Osteoblast (primary cell): ENCODE measurements at regions not wholly inside any gene's neighbourhood (a gene's known extent, or its start where the extent isn't known, plus 50 kb on each side); places are given as distances from the start of the nearest gene placed in this dataset.
A peak's percentile ranks its signal among the peaks of the same experiment; 100 is the strongest.

Experiments
- DNase-seq: peaks from one replicate; pipeline ENCODE4 v3.0.0; 2011; ENCODE audit warnings: low spot score, mixed read lengths; ENCODE audit not compliant: insufficient read length; ENCODE audit errors: missing footprints
- H2AFZ ChIP-seq: 2 replicates; pipeline ENCODE4 v1.6.0; 2011; ENCODE audit warnings: mild to moderate bottlenecking, low read length
- H3K27ac ChIP-seq: 2 replicates; pipeline ENCODE4 v1.5.1; 2011; ENCODE audit warnings: mild to moderate bottlenecking, low read depth, low read length, moderate library complexity
- H3K27me3 ChIP-seq: 2 replicates; pipeline ENCODE4 v1.6.0; 2012; ENCODE audit warnings: mild to moderate bottlenecking, control low read depth, inconsistent platforms, low read length, moderate library complexity; ENCODE audit not compliant: insufficient read depth
- H3K36me3 ChIP-seq: 2 replicates; pipeline ENCODE4 v1.5.1; 2011; ENCODE audit warnings: mild to moderate bottlenecking, low read length, control low read depth, moderate library complexity; ENCODE audit not compliant: insufficient read depth
- H3K4me1 ChIP-seq: 2 replicates; pipeline ENCODE4 v1.5.1; 2011; ENCODE audit warnings: mild to moderate bottlenecking, low read length, control low read depth, moderate library complexity; ENCODE audit not compliant: insufficient read depth
- H3K4me2 ChIP-seq: 2 replicates; pipeline ENCODE4 v1.6.0; 2011; ENCODE audit warnings: mild to moderate bottlenecking, low read length; ENCODE audit not compliant: insufficient read depth
- H3K4me3 ChIP-seq: fragments of 200-600 bp; sonication (generic); 3 replicates; pipeline ENCODE4 v1.5.1; 2012; ENCODE audit warnings: mild to moderate bottlenecking, low read length, inconsistent platforms; ENCODE audit not compliant: insufficient read depth
- H3K79me2 ChIP-seq: 2 replicates; pipeline ENCODE4 v1.6.0; 2012; ENCODE audit warnings: mild to moderate bottlenecking, low read length, control low read depth, inconsistent platforms; ENCODE audit not compliant: insufficient read depth
- H3K9me3 ChIP-seq: 2 replicates; pipeline ENCODE4 v1.5.1; 2011; ENCODE audit warnings: low read depth, low read length, control low read depth
- H4K20me1 ChIP-seq: 2 replicates; pipeline ENCODE4 v1.6.0; 2012; ENCODE audit warnings: mild to moderate bottlenecking, low read length, control low read depth; ENCODE audit not compliant: insufficient read depth
- TF ChIP-seq, protein P1 (sequence below): IDR thresholded peaks from 2 replicates; pipeline ENCODE4 v1.5.1; 2011; ENCODE audit warnings: mild to moderate bottlenecking, low read depth, low read length, moderate library complexity; ENCODE audit errors: extremely low read depth

DNA sequence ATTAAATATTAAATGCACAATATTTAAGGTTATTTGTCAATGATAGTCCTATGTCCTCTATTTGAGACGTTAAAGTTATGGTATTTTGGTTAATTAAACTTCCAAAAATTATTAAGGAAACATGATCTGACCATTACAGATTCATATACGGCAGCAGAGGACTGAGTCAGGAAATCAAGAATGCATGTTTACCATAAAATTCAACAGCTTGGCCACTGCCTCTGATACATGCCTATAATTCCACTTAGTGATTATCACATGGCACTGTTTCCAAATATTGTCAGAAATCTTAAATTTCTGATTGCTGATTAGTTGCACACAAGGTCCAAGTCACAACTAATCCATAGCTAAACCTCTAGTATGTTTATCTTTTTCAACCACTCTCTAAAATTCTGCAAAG lies 232.2 kb upstream of the UGT8 start:
- H3K4me2 ChIP-seq = no peak overlapping the region
- H3K9me3 ChIP-seq = no peaks in the 10 kb centered on the region
- H4K20me1 ChIP-seq = no peaks in the 10 kb centered on the region
- DNase-seq = no peak
- peak overlapping the region; percentile 5 for H2AFZ ChIP-seq
- H3K36me3 ChIP-seq = no peaks in the 10 kb centered on the region
- H3K79me2 ChIP-seq = no peaks in the 10 kb centered on the region
- TF ChIP-seq, protein P1, sequence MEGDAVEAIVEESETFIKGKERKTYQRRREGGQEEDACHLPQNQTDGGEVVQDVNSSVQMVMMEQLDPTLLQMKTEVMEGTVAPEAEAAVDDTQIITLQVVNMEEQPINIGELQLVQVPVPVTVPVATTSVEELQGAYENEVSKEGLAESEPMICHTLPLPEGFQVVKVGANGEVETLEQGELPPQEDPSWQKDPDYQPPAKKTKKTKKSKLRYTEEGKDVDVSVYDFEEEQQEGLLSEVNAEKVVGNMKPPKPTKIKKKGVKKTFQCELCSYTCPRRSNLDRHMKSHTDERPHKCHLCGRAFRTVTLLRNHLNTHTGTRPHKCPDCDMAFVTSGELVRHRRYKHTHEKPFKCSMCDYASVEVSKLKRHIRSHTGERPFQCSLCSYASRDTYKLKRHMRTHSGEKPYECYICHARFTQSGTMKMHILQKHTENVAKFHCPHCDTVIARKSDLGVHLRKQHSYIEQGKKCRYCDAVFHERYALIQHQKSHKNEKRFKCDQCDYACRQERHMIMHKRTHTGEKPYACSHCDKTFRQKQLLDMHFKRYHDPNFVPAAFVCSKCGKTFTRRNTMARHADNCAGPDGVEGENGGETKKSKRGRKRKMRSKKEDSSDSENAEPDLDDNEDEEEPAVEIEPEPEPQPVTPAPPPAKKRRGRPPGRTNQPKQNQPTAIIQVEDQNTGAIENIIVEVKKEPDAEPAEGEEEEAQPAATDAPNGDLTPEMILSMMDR = no peak
- H3K27ac ChIP-seq = no peak overlapping the region
- no peaks in the 10 kb centered on the region for H3K27me3 ChIP-seq
- H3K4me1 ChIP-seq = peaks cover 31% of the 10 kb centered on the region
- no peak overlapping the region for H3K4me3 ChIP-seq

GRCh38 chr4:114368751-114369150 lies 229.9 kb upstream of the UGT8 start:
- TF ChIP-seq, protein P1 = no peak
- no peaks in the 10 kb centered on the region for H3K79me2 ChIP-seq
- no peak overlapping the region for H3K4me3 ChIP-seq
- no peak overlapping the region for H3K4me2 ChIP-seq
- H2AFZ ChIP-seq = no peak overlapping the region
- peaks cover 25% of the 10 kb centered on the region for H3K4me1 ChIP-seq
- no peaks in the 10 kb centered on the region for H3K36me3 ChIP-seq
- H3K27me3 ChIP-seq = no peaks in the 10 kb centered on the region
- H3K27ac ChIP-seq = no peak overlapping the region
- H4K20me1 ChIP-seq = no peaks in the 10 kb centered on the region
- DNase-seq = no peak
- no peaks in the 10 kb centered on the region for H3K9me3 ChIP-seq

- no peaks in the 10 kb centered on the region for H3K9me3 ChIP-seq
- no peaks in the 10 kb centered on the region for H3K36me3 ChIP-seq
- H3K27ac ChIP-seq = no peak overlapping the region
- no peak overlapping the region for H3K4me2 ChIP-seq
- H3K27me3 ChIP-seq = no peaks in the 10 kb centered on the region
- DNase-seq = no peak
- H2AFZ ChIP-seq = no peak overlapping the region
- no peaks in the 10 kb centered on the region for H3K79me2 ChIP-seq
- H3K4me3 ChIP-seq = no peak overlapping the region
- H3K4me1 ChIP-seq = no peaks in the 10 kb centered on the region
- TF ChIP-seq, protein P1 = no peak
- H4K20me1 ChIP-seq = no peaks in the 10 kb centered on the region
Observed at GRCh38 chr4:114373508-114373907, 225.1 kb upstream of the UGT8 start.

GRCh38 chr4:114378305-114378903 lies 220.2 kb upstream of the UGT8 start:
- no peaks in the 10 kb centered on the region for H3K79me2 ChIP-seq
- no peaks in the 10 kb centered on the region for H4K20me1 ChIP-seq
- peaks cover 6% of the 10 kb centered on the region for H3K4me1 ChIP-seq
- no peak overlapping the region for H3K4me3 ChIP-seq
- H2AFZ ChIP-seq = peak overlapping the region; percentile 20
- TF ChIP-seq, protein P1 = peak; percentile 80
- H3K9me3 ChIP-seq = no peaks in the 10 kb centered on the region
- H3K4me2 ChIP-seq = no peak overlapping the region
- no peaks in the 10 kb centered on the region for H3K27me3 ChIP-seq
- no peak for DNase-seq
- no peak overlapping the region for H3K27ac ChIP-seq
- no peaks in the 10 kb centered on the region for H3K36me3 ChIP-seq
